Activated T-cell treated with anti-CD3 and anti-CD28 coated beads, Interleukin-2, amount 50 U/mL, for 72 hours (primary cell): ENCODE measurements at regions not wholly inside any gene's neighbourhood (a gene's known extent, or its start where the extent isn't known, plus 50 kb on each side); places are given as distances from the start of the nearest gene placed in this dataset.

Source experiments
- ATAC-seq, 2 donors: fragments of 150-1000 bp; cut with Tn5 transposase; replicated peaks in 1 of 2; 2 replicates each; pipeline ENCODE4 v1.10.0; 2021; ENCODE audit warnings: moderate library complexity in 2 of 2, mild to moderate bottlenecking in 1 of 2
- DNase-seq, 2 donors: peaks; one replicate each; pipeline ENCODE4 v3.0.0; 2021 to 2022; ENCODE audit warnings: mixed read lengths in 1 of 2
- H3K27ac Mint-ChIP-seq: one replicate; pipeline ENCODE4 v1.8.0; 2022; ENCODE audit warnings: mild to moderate bottlenecking, moderate library complexity, mixed read lengths
- H3K27me3 Mint-ChIP-seq: one replicate; pipeline ENCODE4 v1.8.0; 2022; ENCODE audit warnings: low read depth, mixed read lengths
- H3K36me3 Mint-ChIP-seq, 2 donors: one replicate each; pipeline ENCODE4 v1.8.0; 2022; ENCODE audit warnings: mixed read lengths in 2 of 2, mild to moderate bottlenecking in 1 of 2; ENCODE audit not compliant: insufficient read depth in 2 of 2
- H3K4me1 Mint-ChIP-seq: one replicate; pipeline ENCODE4 v1.8.0; 2022; ENCODE audit warnings: low read depth, mixed read lengths
- H3K4me3 Mint-ChIP-seq, 2 donors: one replicate each; pipeline ENCODE4 v1.8.0; 2022; ENCODE audit warnings: mild to moderate bottlenecking in 2 of 2, mixed read lengths in 2 of 2, moderate library complexity in 2 of 2
- H3K9me3 Mint-ChIP-seq, 2 donors: one replicate each; pipeline ENCODE4 v1.8.0; 2022; ENCODE audit warnings: mixed read lengths in 2 of 2

GRCh38 chr4:23006756-23007155 lies 314.0 kb downstream of the GBA3 start:
- Mint-ChIP-seq H3K27ac (no peak overlapping the region), H3K36me3 (no peaks in the 10 kb centered on the region), H3K9me3 (peaks cover 0 to 4% of the 10 kb centered on the region in 2 donors), H3K4me3 (no peak overlapping the region), H3K27me3 (no peaks in the 10 kb centered on the region), H3K4me1 (no peaks in the 10 kb centered on the region)
- ATAC-seq = no peak
- no peak for DNase-seq

- ATAC-seq (no peak), DNase-seq (no peak)
- Mint-ChIP-seq H3K4me1 (no peaks in the 10 kb centered on the region), H3K27me3 (no peaks in the 10 kb centered on the region), H3K4me3 (no peak overlapping the region), H3K27ac (no peak overlapping the region), H3K36me3 (no peaks in the 10 kb centered on the region), H3K9me3 (peaks cover 0 to 4% of the 10 kb centered on the region in 2 donors)
Observed at GRCh38 chr4:23005691-23006090, 313.0 kb downstream of the GBA3 start.

GRCh38 chr4:23001478-23001877 lies 308.7 kb downstream of the GBA3 start:
- H3K4me3 Mint-ChIP-seq = no peak overlapping the region
- no peaks in the 10 kb centered on the region for H3K36me3 Mint-ChIP-seq
- H3K4me1 Mint-ChIP-seq = no peaks in the 10 kb centered on the region
- no peak overlapping the region for H3K27ac Mint-ChIP-seq
- ATAC-seq (no peak), DNase-seq (no peak)
- H3K27me3 Mint-ChIP-seq = no peaks in the 10 kb centered on the region
- peaks cover 3 to 7% of the 10 kb centered on the region in 2 donors for H3K9me3 Mint-ChIP-seq

DNA sequence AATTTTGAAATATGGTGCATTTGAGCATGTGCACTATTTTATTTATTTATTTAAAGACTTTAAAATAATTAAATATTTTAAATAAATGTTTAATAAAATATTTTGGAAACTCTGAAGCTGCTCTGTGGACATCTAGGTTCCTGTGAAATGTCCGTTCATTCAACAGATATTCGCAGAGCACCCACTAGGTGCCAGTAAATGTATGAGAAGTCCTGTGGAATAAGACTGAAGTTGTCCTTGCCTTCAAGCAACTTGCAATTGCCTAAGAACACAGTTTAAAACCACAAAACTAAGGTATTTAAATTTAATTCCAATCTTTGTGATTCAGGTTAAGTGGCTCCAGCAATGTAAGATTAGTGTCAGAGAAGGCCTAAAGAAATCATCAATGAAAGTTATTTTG lies 306.7 kb downstream of the GBA3 start:
- Mint-ChIP-seq H3K4me1 (no peaks in the 10 kb centered on the region), H3K9me3 (peaks cover 3 to 4% of the 10 kb centered on the region in 2 donors), H3K27ac (no peak overlapping the region), H3K4me3 (no peak overlapping the region), H3K27me3 (no peaks in the 10 kb centered on the region), H3K36me3 (no peaks in the 10 kb centered on the region)
- DNase-seq (no peak), ATAC-seq (no peak)

- ATAC-seq (no peak), DNase-seq (no peak)
- Mint-ChIP-seq H3K36me3 (no peaks in the 10 kb centered on the region), H3K27me3 (no peaks in the 10 kb centered on the region), H3K27ac (no peak overlapping the region), H3K4me3 (no peak overlapping the region), H3K4me1 (no peaks in the 10 kb centered on the region), H3K9me3 (peaks cover 3 to 4% of the 10 kb centered on the region in 2 donors)
Observed at GRCh38 chr4:22997358-22998224, 304.9 kb downstream of the GBA3 start.

DNA sequence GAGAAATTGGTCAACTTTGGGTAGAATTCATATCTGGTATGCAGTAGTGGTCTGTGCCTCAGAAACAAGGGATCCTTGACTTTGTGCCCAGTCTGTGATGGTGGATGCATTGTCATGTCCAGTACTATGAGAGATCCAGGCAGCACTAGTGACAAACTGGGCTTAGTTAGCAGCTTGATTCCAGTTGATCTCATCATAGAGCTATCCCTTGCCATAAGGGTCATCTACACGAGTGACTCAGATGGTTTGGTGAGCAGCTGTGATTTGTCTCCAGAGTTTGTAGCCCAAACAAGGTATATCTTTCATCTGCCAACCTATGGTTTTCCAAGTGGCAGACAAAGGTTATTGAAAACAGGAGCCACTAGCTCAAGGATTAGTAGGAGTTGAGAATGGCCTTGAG lies 298.8 kb downstream of the GBA3 start:
- no peaks in the 10 kb centered on the region for H3K4me1 Mint-ChIP-seq
- DNase-seq (no peak), ATAC-seq (no peak)
- peaks cover 0 to 4% of the 10 kb centered on the region in 2 donors for H3K9me3 Mint-ChIP-seq
- no peaks in the 10 kb centered on the region for H3K27me3 Mint-ChIP-seq
- no peak overlapping the region for H3K27ac Mint-ChIP-seq
- no peaks in the 10 kb centered on the region for H3K36me3 Mint-ChIP-seq
- H3K4me3 Mint-ChIP-seq = no peak overlapping the region

GRCh38 chr4:22988526-22988925 lies 295.8 kb downstream of the GBA3 start:
- Mint-ChIP-seq H3K27me3 (no peaks in the 10 kb centered on the region), H3K4me1 (no peaks in the 10 kb centered on the region), H3K4me3 (no peak overlapping the region), H3K36me3 (no peaks in the 10 kb centered on the region), H3K27ac (no peak overlapping the region), H3K9me3 (peaks cover 0 to 8% of the 10 kb centered on the region in 2 donors)
- no peak for ATAC-seq
- no peak for DNase-seq

- no peaks in the 10 kb centered on the region for H3K4me1 Mint-ChIP-seq
- H3K36me3 Mint-ChIP-seq = no peaks in the 10 kb centered on the region
- no peak overlapping the region for H3K4me3 Mint-ChIP-seq
- H3K9me3 Mint-ChIP-seq = peaks cover 2 to 9% of the 10 kb centered on the region in 2 donors
- DNase-seq = no peak
- ATAC-seq = no peak
- H3K27me3 Mint-ChIP-seq = no peaks in the 10 kb centered on the region
- no peak overlapping the region for H3K27ac Mint-ChIP-seq
Observed at GRCh38 chr4:22987870-22988269, 295.1 kb downstream of the GBA3 start.

GRCh38 chr4:22986881-22987280 lies 294.1 kb downstream of the GBA3 start:
- ATAC-seq (no peak), DNase-seq (no peak)
- H3K27ac Mint-ChIP-seq = no peak overlapping the region
- no peaks in the 10 kb centered on the region for H3K36me3 Mint-ChIP-seq
- H3K27me3 Mint-ChIP-seq = no peaks in the 10 kb centered on the region
- H3K4me3 Mint-ChIP-seq = no peak overlapping the region
- H3K4me1 Mint-ChIP-seq = no peaks in the 10 kb centered on the region
- H3K9me3 Mint-ChIP-seq = peaks cover 5 to 13% of the 10 kb centered on the region in 2 donors

GRCh38 chr4:22986262-22986661 lies 293.5 kb downstream of the GBA3 start:
- Mint-ChIP-seq H3K4me3 (no peak overlapping the region), H3K27me3 (no peaks in the 10 kb centered on the region), H3K36me3 (peaks cover 0 to under 1% of the 10 kb centered on the region in 2 donors), H3K4me1 (no peaks in the 10 kb centered on the region), H3K9me3 (peaks cover 9 to 13% of the 10 kb centered on the region in 2 donors), H3K27ac (no peak overlapping the region)
- DNase-seq (no peak), ATAC-seq (no peak)

DNA sequence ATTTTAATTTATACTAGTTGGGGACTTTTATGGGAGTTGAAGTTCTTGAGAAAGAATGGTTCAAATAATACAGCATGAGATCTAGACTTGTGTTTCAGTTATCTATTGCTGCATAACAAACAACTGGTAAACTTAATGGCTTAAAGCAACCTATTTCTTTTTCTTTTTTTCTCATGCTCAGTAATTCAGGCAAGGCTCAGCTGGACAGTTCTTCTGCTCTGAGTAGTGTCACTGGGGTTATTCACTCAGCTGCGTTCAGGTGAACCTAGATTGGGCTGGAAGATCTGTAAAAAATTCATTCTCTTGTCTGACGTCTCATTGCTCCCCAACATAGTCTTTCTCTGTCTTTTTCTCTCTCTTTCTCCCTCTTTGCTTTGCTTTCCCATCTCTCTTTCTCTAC lies 291.7 kb downstream of the GBA3 start:
- DNase-seq (no peak), ATAC-seq (no peak)
- H3K27ac Mint-ChIP-seq = no peak overlapping the region
- no peaks in the 10 kb centered on the region for H3K4me1 Mint-ChIP-seq
- H3K9me3 Mint-ChIP-seq = peaks cover 12 to 13% of the 10 kb centered on the region in 2 donors
- H3K27me3 Mint-ChIP-seq = no peaks in the 10 kb centered on the region
- H3K36me3 Mint-ChIP-seq = peaks cover 0 to 2% of the 10 kb centered on the region in 2 donors
- H3K4me3 Mint-ChIP-seq = no peak overlapping the region

GRCh38 chr4:22978656-22979055 lies 285.9 kb downstream of the GBA3 start:
- Mint-ChIP-seq H3K36me3 (peaks cover 2 to 5% of the 10 kb centered on the region in 2 donors), H3K27me3 (no peaks in the 10 kb centered on the region), H3K27ac (no peak overlapping the region), H3K9me3 (peaks cover 10 to 14% of the 10 kb centered on the region in 2 donors), H3K4me1 (no peaks in the 10 kb centered on the region), H3K4me3 (no peak overlapping the region)
- DNase-seq = no peak
- ATAC-seq = no peak

DNA sequence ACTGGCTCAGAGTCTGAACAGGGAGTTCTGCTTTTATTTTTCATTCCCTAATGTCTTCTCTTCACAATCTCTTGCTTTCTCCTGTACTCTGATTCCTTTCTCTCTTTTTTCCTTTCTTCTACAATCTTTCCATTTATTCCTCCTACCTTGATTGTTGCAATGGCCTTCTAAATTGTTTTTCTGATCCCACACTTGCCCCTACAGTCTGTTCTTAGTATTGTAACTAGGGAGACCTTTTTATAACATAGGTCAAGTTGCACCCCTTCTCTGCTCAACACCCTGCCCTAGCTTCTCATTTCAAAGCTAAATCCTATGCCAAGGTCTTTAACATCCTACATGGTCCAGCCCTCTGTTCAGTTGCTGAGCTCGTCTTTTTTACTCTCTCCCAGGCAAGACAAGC lies 277.9 kb downstream of the GBA3 start:
- no peak for ATAC-seq
- Mint-ChIP-seq H3K9me3 (peaks cover 6 to 7% of the 10 kb centered on the region in 2 donors), H3K4me1 (no peaks in the 10 kb centered on the region), H3K4me3 (no peak overlapping the region), H3K27me3 (no peaks in the 10 kb centered on the region), H3K36me3 (peaks cover 1 to 2% of the 10 kb centered on the region in 2 donors), H3K27ac (no peak overlapping the region)
- DNase-seq = no peak
